GM18520 (cell line): ENCODE measurements at regions not wholly inside any gene's neighbourhood (a gene's known extent, or its start where the extent isn't known, plus 50 kb on each side); places are given as distances from the start of the nearest gene placed in this dataset.
"Not testable (repeated sequence)": the region's sequence is repeated elsewhere in the genome, so short reads cannot be mapped to it uniquely, and the experiment has no call there.

Source experiments
- ATAC-seq: cut with Tn5 transposase; IDR thresholded peaks from one replicate; pipeline ENCODE4 v1.9.1; 2021; ENCODE audit not compliant: unreplicated experiment

GRCh38 chr17:16870253-16871245 lies 101.4 kb downstream of the TNFRSF13B start:
- ATAC-seq, result no peak

GRCh38 chr17:16869531-16870252 lies 102.2 kb downstream of the TNFRSF13B start:
- not testable (repeated sequence) for ATAC-seq

GRCh38 chr17:16868616-16869015 lies 103.3 kb downstream of the TNFRSF13B start:
- not testable (repeated sequence) for ATAC-seq

GRCh38 chr17:16867545-16867944 lies 104.4 kb downstream of the TNFRSF13B start:
- not testable (repeated sequence) for ATAC-seq

GRCh38 chr17:16866841-16867240 lies 105.1 kb downstream of the TNFRSF13B start:
- not testable (repeated sequence) for ATAC-seq

- ATAC-seq, result no peak
Measured at GRCh38 chr17:16866436-16866835, 105.5 kb downstream of the TNFRSF13B start.

GRCh38 chr17:16865704-16866103 lies 106.2 kb downstream of the TNFRSF13B start:
- not testable (repeated sequence) for ATAC-seq

- not testable (repeated sequence) for ATAC-seq
Measured at GRCh38 chr17:16865077-16865613, 106.8 kb downstream of the TNFRSF13B start.

GRCh38 chr17:16864462-16865076 lies 107.3 kb downstream of the TNFRSF13B start:
- not testable (repeated sequence) for ATAC-seq

- not testable (repeated sequence) for ATAC-seq
Measured at GRCh38 chr17:16861152-16861551, 110.8 kb downstream of the TNFRSF13B start.

- ATAC-seq, result not testable (repeated sequence)
Measured at GRCh38 chr17:16860467-16860866, 111.5 kb downstream of the TNFRSF13B start.

- ATAC-seq, result not testable (repeated sequence)
Measured at GRCh38 chr17:16859515-16859914, 112.4 kb downstream of the TNFRSF13B start.

- not testable (repeated sequence) for ATAC-seq
Measured at GRCh38 chr17:16857746-16858145, 114.2 kb downstream of the TNFRSF13B start.

- not testable (repeated sequence) for ATAC-seq
Measured at GRCh38 chr17:16856846-16857245, 115.1 kb downstream of the TNFRSF13B start.

- ATAC-seq, result not testable (repeated sequence)
Measured at GRCh38 chr17:16856171-16856570, 115.7 kb downstream of the TNFRSF13B start.

- not testable (repeated sequence) for ATAC-seq
Measured at GRCh38 chr17:16854636-16855035, 117.3 kb downstream of the TNFRSF13B start.

GRCh38 chr17:16853661-16854320 lies 118.1 kb downstream of the TNFRSF13B start:
- ATAC-seq, result no peak

- not testable (repeated sequence) for ATAC-seq
Measured at GRCh38 chr17:16849861-16850260, 122.1 kb downstream of the TNFRSF13B start.

- not testable (repeated sequence) for ATAC-seq
Measured at GRCh38 chr17:16848997-16849396, 122.9 kb downstream of the TNFRSF13B start.

- ATAC-seq, result not testable (repeated sequence)
Measured at GRCh38 chr17:16845098-16845497, 126.8 kb downstream of the TNFRSF13B start.
